ENCODE measurements at regions not wholly inside any gene's neighbourhood (a gene's known extent, or its start where the extent isn't known, plus 50 kb on each side); places are given as distances from the start of the nearest gene placed in this dataset.
"Not testable (repeated sequence)": the region's sequence is repeated elsewhere in the genome, so short reads cannot be mapped to it uniquely, and the experiment has no call there.

GRCh38 chr6:169918239-169918953 is 167.0 kb downstream of the ERMARD start:
- H3K9ac ChIP-seq (ENCODE audit: insufficient read depth in 1 of 2, low read length in 2 of 2): no peak overlapping the region
- no peak for TF ChIP-seq CTCF (IDR thresholded peaks at IDR 0.05; ENCODE audit: control extremely low read depth, extremely low read depth)
- ATAC-seq (ENCODE audit: insufficient read depth, low FRiP score) (no peak), DNase-seq (peak in 2 of 3 donors; percentile 54 to 56)
- H3K4me1 ChIP-seq (ENCODE audit: control insufficient read depth in 5 of 5, insufficient read depth in 5 of 5, low read length in 5 of 5): peaks cover 0 to 28% (median 14%) of the 10 kb centered on the region in 5 donors
- H3K27me3 ChIP-seq (ENCODE audit: control insufficient read depth in 3 of 3, insufficient read depth in 3 of 3, low read length in 2 of 3): no peaks in the 10 kb centered on the region
- WGBS, 2 donors: 78 to 89% methylated on average over 21 of the region's 21 CpGs
- H3K4me3 ChIP-seq: no peak overlapping the region
- H3K9me3 ChIP-seq (ENCODE audit: control insufficient read depth in 4 of 4, insufficient read depth in 3 of 4, low read length in 3 of 4): peaks cover 0 to 3% (median 0%) of the 10 kb centered on the region in 4 donors
- no peaks in the 10 kb centered on the region for H3K36me3 ChIP-seq (ENCODE audit: control insufficient read depth in 4 of 4, insufficient read depth in 4 of 4, low read length in 4 of 4)
- H3K27ac ChIP-seq (ENCODE audit: low read depth in 1 of 2, low read length in 1 of 2): no peak overlapping the region

GRCh38 chr6:169917153-169917552 is 165.7 kb downstream of the ERMARD start:
- Histone ChIP-seq H3K9me3 (ENCODE audit: control insufficient read depth in 4 of 4, insufficient read depth in 3 of 4, low read length in 3 of 4) (peaks cover 0 to 3% (median 0%) of the 10 kb centered on the region in 4 donors), H3K4me1 (ENCODE audit: control insufficient read depth in 5 of 5, insufficient read depth in 5 of 5, low read length in 5 of 5) (peaks cover 0 to 18% (median 14%) of the 10 kb centered on the region in 5 donors), H3K9ac (ENCODE audit: insufficient read depth in 1 of 2, low read length in 2 of 2) (no peak overlapping the region), H3K27ac (ENCODE audit: low read depth in 1 of 2, low read length in 1 of 2) (no peak overlapping the region), H3K36me3 (ENCODE audit: control insufficient read depth in 4 of 4, insufficient read depth in 4 of 4, low read length in 4 of 4) (no peaks in the 10 kb centered on the region), H3K4me3 (no peak overlapping the region), H3K27me3 (ENCODE audit: control insufficient read depth in 3 of 3, insufficient read depth in 3 of 3, low read length in 2 of 3) (no peaks in the 10 kb centered on the region)
- 92 to 94% methylated on average over 3 of the region's 3 CpGs for WGBS, 2 donors
- DNase-seq (no peak), ATAC-seq (ENCODE audit: insufficient read depth, low FRiP score) (no peak)
- no peak for TF ChIP-seq CTCF (IDR thresholded peaks at IDR 0.05; ENCODE audit: control extremely low read depth, extremely low read depth)

- 67 to 82% methylated on average over 22 of the region's 22 CpGs for WGBS, 2 donors
- ATAC-seq (ENCODE audit: insufficient read depth, low FRiP score) (no peak), DNase-seq (peak in 1 of 3 donors; percentile 33)
- Histone ChIP-seq H3K4me3 (no peak overlapping the region), H3K9me3 (ENCODE audit: control insufficient read depth in 4 of 4, insufficient read depth in 3 of 4, low read length in 3 of 4) (no peaks in the 10 kb centered on the region), H3K36me3 (ENCODE audit: control insufficient read depth in 4 of 4, insufficient read depth in 4 of 4, low read length in 4 of 4) (no peaks in the 10 kb centered on the region), H3K4me1 (ENCODE audit: control insufficient read depth in 5 of 5, insufficient read depth in 5 of 5, low read length in 5 of 5) (peaks cover 0 to 14% (median 13%) of the 10 kb centered on the region in 5 donors), H3K27ac (ENCODE audit: low read depth in 1 of 2, low read length in 1 of 2) (no peak overlapping the region), H3K27me3 (ENCODE audit: control insufficient read depth in 3 of 3, insufficient read depth in 3 of 3, low read length in 2 of 3) (no peaks in the 10 kb centered on the region), H3K9ac (ENCODE audit: insufficient read depth in 1 of 2, low read length in 2 of 2) (no peak overlapping the region)
- no peak for TF ChIP-seq CTCF (IDR thresholded peaks at IDR 0.05; ENCODE audit: control extremely low read depth, extremely low read depth)
Measured at GRCh38 chr6:169915769-169916550, 164.5 kb downstream of the ERMARD start.

- not testable (repeated sequence) for H3K9me3 ChIP-seq (ENCODE audit: control insufficient read depth in 4 of 4, insufficient read depth in 3 of 4, low read length in 3 of 4); H3K36me3 ChIP-seq (ENCODE audit: control insufficient read depth in 4 of 4, insufficient read depth in 4 of 4, low read length in 4 of 4); H3K27ac ChIP-seq (ENCODE audit: low read depth in 1 of 2, low read length in 1 of 2); H3K4me3 ChIP-seq; DNase-seq; ATAC-seq (ENCODE audit: insufficient read depth, low FRiP score); H3K9ac ChIP-seq (ENCODE audit: insufficient read depth in 1 of 2, low read length in 2 of 2); H3K27me3 ChIP-seq (ENCODE audit: control insufficient read depth in 3 of 3, insufficient read depth in 3 of 3, low read length in 2 of 3)
- 95 to 98% methylated on average over 3 of the region's 3 CpGs for WGBS, 2 donors
- peaks cover 0 to 13% (median 12%) of the 10 kb centered on the region in 5 donors for H3K4me1 ChIP-seq (ENCODE audit: control insufficient read depth in 5 of 5, insufficient read depth in 5 of 5, low read length in 5 of 5)
Measured at GRCh38 chr6:169913745-169914144, 162.3 kb downstream of the ERMARD start.

Data from lung (tissue), 11 donors.